ENCODE measurements at regions not wholly inside any gene's neighbourhood (a gene's known extent, or its start where the extent isn't known, plus 50 kb on each side); places are given as distances from the start of the nearest gene placed in this dataset.

DNA sequence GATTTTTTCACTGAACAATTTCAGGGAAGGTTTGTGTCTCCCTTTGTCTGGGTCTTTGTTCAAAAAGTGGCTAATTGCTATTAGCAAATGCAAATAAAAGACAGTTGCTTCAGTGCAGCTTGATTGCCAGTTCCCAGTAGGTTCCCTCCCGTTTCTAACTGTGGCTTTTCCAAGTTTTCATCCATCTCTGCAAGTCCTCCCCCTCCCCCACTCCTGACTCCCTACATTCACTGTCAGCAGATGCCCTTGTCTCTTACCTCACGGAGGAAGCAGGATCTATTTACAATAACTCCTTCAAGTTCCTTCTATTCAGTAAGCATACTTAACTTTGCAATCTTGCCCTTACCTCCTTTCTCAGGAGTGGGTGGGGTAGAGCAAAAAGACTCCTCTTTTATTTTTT lies 55.4 kb upstream of the SCEL start:
- no peak for DNase-seq (ENCODE audit: low read depth in 2 of 2)

DNA sequence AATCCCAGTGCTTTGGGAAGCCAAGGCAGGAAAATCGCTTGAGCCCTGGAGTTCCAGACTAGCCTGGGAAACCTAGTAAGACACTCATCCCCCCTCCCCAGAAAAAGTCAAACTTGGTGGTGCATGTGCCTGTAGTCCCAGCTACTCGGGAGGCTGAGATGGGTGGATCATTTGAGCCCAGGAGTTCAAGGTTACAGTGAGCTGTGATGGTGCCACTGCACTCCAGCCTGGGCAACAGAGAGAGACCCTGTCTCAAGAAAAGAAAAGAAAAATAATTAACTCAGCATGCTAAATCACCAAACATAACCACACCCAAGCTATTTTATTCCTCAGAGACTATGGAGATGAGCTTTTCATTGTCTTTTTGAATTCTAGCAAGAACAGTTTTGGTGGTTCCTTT lies 56.2 kb upstream of the SCEL start:
- no peak for DNase-seq (ENCODE audit: low read depth in 2 of 2)

GRCh38 chr13:77477299-77477848 lies 58.1 kb upstream of the SCEL start:
- DNase-seq (ENCODE audit: low read depth in 2 of 2): no peak

GRCh38 chr13:77476456-77476855 lies 59.0 kb upstream of the SCEL start:
- no peak for DNase-seq (ENCODE audit: low read depth in 2 of 2)

- DNase-seq (ENCODE audit: low read depth in 2 of 2): no peak
Measured at GRCh38 chr13:77475345-77476084, 60.0 kb upstream of the SCEL start.

- DNase-seq (ENCODE audit: low read depth in 2 of 2): no peak
Measured at GRCh38 chr13:77470986-77471385, 64.5 kb upstream of the SCEL start.

- DNase-seq (ENCODE audit: low read depth in 2 of 2): no peak
Measured at GRCh38 chr13:77466753-77467422, 68.6 kb upstream of the SCEL start.

DNA sequence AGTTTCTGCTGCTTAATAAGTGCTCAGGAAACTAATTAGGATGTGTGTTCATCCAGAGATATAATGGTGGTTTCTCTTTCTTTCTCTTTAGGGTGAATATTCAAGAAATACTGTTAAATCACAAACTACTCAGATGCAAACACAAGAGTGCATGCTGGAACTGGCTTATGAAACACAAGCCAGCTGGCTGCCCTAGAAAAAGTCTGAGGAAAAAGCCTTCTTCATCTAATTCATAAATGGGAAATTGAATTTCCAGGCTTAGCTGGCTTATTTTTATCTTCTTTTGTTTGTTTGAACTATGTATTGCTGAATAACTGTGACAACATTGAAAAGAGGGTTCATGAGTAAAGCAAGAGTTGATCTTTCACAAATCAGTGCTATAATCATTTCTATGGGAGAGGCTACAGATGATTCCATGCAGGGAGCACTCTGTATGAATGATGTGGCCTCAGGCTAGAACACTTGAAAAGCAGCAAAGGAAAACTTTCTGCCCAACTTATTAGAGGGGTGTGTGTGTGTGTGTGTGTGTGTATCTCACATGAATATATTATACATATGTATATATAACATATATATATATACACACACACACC lies 69.8 kb upstream of the SCEL start:
- DNase-seq (ENCODE audit: low read depth in 2 of 2): no peak

- DNase-seq (ENCODE audit: low read depth in 2 of 2): no peak
Measured at GRCh38 chr13:77460195-77460594, 75.3 kb upstream of the SCEL start.

DNA sequence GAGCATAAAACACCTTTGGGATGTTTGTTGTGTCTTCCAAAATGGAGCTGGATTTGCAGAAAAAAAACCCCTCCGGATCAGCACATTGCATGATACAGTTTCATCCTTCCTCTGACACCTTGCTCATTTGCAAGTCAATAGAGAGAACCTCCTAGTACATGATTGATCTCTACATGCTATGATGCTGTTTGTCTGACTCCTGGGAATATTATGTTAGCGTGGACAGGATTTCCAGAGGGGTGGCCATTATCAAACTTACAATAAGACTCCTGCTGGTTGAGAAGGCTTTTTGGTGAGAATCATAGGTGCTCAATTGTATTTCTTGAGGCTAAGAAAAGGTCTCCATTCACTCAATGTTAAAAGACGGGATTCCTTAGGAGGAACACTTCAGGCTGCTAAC lies 75.9 kb upstream of the SCEL start:
- DNase-seq (ENCODE audit: low read depth in 2 of 2): no peak

DNA sequence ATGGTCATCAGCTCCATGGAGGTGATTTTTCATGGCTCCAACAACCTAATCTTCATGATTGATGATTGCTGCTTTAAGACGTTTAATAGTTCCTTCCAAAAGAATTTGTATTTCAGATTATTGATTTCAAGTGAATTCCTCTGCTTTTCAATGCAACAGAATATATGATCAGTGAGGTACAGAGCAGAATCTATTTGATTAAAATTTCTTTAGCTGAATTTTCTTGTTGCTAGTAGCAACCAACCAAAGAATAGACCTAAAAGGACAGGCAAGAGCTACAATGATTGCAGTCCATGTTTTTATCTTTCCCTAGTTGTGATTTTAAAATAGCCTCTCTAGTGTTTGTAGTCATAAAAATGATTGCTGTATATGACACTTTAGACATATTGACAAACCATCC lies 76.8 kb upstream of the SCEL start:
- DNase-seq (ENCODE audit: low read depth in 2 of 2): no peak

GRCh38 chr13:77457966-77458365 lies 77.5 kb upstream of the SCEL start:
- no peak for DNase-seq (ENCODE audit: low read depth in 2 of 2)

GRCh38 chr13:77456271-77456670 lies 79.2 kb upstream of the SCEL start:
- DNase-seq (ENCODE audit: low read depth in 2 of 2): no peak

DNA sequence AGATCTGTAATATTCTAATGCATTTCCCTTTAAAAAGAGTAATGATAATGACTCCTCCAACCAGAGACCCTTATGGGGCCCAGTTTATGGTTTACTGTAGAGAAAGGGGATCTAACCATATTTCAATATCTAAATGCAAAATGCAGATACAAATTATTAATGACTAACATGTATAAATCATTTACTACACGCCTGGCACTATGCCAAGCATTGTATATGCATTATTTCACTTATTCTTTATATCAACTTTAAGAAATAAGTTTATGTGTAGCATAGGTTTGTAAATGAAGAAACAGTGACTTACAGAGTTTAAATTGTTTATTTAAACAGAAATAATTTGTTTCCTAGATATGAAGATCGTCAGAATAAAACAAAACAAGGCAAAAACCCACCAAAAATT lies 86.2 kb upstream of the SCEL start:
- no peak for DNase-seq (ENCODE audit: low read depth in 2 of 2)

GRCh38 chr13:77448689-77449088 lies 86.8 kb upstream of the SCEL start:
- DNase-seq (ENCODE audit: low read depth in 2 of 2): no peak

GRCh38 chr13:77443511-77443910 lies 92.0 kb upstream of the SCEL start:
- DNase-seq (ENCODE audit: low read depth in 2 of 2): no peak

DNA sequence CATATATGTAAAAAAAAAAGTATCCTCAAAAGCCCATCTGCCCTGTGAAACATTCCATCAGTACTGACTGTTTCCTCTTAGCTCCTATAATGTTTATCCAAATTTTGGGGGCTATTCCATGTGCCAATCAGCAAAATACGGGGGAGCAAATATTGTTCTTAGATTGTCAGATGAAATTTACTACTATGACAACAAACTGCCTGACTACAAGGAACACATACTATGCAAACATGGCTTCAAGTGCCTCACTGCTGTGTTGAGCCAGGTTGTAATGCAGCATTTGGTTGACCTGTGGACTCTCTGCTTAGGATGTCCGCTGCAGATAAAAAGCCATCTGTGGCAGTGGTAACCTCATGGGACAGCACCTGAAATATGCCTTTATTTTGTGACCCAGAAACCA lies 98.2 kb upstream of the SCEL start:
- no peak for DNase-seq (ENCODE audit: low read depth in 2 of 2)

DNA sequence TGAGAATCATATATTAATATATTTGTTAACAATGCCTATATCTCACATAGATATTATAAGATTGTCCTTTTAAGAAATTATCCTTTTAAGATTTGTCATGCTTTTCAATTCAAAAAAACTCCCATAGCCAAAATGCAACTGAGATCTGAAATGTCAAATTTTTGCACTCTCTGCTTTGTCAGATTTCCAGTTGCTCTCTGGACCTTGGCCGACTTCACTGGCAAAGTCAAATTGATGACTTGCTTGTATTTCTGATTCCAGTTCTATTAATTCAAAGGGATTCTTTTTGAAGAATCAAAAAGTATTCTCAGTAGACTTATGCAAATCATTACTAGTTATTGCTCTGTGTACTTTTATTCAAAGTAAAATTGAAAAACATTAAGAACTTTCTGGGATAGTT lies 101.2 kb upstream of the SCEL start:
- DNase-seq (ENCODE audit: low read depth in 2 of 2): no peak

DNA sequence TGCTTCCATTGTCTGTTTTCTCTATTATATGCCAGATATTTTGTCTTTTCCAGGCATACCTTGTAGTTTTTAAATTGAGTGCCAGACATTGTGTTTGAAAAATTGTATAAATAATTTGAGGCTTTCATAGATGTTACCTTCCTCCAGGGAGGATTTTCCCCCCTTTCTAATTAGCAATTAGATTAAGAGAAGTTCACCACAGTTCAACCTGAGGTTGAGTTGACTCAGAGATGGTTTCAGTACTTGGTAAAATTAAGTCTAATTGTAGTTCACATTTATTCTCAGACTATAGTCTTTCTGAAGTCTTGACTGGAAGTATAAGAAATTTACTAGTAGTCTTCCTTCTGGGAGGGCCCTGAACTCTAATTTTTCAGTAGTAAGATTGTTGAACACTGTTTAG lies 104.1 kb upstream of the SCEL start:
- no peak for DNase-seq (ENCODE audit: low read depth in 2 of 2)

DNA sequence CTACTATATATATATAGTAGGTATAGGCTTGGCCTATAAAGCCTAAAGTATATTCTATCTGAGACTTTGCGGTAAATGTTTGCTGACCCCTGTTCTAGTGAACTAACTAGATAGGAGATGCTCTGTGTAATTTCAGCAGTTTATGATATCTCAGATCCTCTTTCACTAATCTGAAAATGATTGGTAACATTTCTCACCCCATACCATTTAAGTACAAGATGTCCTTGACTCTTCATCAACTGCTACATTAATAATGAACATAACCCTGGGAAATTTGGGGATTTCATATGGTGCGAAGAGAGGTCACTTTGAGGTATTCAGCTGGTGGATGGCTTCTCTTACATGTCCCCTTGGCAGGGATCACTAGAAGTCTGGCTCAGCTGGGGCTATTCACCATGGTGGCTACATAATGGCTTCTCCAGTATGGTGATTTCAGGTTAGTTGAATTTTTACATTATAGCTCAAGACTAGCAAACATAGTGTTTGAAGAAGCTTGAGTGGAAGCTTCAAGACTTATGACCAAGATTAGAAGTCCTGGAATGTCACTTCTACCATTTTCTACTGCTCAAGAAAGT lies 103.6 kb upstream of the MYCBP2 start:
- no peak for DNase-seq (ENCODE audit: low read depth in 2 of 2)

DNA sequence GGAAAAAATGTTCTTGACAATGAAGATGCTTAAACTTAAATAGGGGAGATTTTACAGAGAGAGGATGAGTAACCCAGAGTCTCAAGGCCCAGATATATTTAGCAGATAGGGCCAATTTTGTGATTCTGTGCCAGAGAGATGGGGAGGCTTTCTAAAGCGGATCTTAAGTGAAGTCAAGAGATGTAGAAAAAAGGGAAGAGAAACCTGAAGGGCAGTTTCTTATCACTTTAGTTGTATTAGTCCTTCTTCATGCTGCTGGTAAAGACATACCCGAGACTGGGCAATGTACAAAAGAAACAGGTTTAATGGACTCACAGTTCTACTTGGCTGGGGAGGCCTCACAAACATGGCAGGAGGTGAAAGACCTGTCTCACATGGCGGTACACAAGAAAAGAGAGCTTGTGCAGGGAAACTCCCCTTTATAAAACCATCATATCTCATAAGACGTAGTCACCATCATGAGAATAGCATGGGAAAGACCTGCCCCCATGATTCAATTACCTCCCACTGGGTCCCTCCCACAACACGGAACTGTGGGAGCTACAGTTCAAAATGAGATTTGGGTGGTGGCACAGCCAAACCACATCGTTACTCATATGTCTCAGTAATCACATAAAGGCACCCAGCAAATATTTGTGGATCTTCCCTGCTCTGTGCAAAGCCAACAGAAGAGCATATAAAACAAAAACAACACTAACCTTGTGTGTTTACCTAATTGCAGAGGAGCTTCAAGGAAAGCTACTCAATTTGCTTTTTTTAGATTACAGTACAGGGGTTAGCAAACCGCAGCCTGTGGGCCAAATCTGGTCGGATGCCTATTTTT lies 102.6 kb upstream of the MYCBP2 start:
- no peak for DNase-seq (ENCODE audit: low read depth in 2 of 2)

DNA sequence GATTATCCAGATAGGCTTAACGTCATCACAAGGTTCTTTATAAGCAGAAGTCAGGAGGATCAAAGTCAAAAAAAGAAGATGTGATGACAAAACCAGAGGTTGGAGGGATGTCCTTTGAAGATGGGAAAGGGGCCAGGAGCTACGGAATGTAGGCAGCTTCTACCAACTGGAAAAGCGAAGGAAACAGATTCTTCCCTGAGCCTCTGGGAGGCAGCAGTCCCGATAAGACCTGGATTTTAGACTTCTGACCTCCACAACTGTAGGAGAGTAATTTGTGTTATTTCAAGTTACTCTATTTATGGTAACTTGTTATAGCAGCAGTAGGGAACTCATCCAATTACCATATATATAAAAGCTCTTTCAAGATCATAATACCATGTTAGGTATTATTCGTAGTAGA lies 98.8 kb upstream of the MYCBP2 start:
- no peak for DNase-seq (ENCODE audit: low read depth in 2 of 2)
